ENCODE measurements at regions not wholly inside any gene's neighbourhood (a gene's known extent, or its start where the extent isn't known, plus 50 kb on each side); places are given as distances from the start of the nearest gene placed in this dataset.

DNA sequence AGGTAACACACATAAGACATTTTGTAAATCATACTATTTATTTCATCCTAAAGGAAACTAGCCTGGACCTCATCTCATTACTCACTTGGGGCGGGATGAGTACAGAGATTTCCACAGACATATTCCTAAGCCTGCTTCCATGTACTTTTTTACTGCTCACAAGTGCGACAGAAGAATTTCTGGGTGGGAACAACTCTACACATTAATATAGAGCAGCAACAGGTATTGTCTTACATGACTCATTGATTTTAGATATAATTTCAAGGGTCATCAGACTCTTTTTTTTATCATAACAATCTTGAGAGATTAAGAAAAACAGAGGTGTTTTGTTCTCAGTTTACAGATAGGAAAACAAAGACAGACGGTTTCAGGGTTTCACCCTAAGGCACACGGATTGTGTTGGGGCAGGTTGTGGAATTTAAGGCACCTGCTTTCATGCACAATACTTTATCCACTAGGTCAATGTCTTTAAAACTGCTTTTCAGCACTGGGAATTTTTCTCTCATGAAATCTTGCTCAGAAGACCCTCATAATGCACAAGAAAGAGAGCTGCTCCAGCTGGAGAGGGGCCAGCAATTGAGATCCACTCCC lies 186.7 kb upstream of the CDIN1 start:
- no peak for TF ChIP-seq CTCF (CRISPR knock-in tag; IDR thresholded peaks at IDR 0.05)
- no peak for TF ChIP-seq ZNF607 (CRISPR knock-in tag; IDR thresholded peaks at IDR 0.05; ENCODE audit: borderline replicate concordance)

All from HepG2 (cell line).